ENCODE measurements at regions not wholly inside any gene's neighbourhood (a gene's known extent, or its start where the extent isn't known, plus 50 kb on each side); places are given as distances from the start of the nearest gene placed in this dataset.

GRCh38 chr2:106965611-106966010 lies 79.6 kb upstream of the ST6GAL2 start:
- H3K4me1 ChIP-seq, result no peaks in the 10 kb centered on the region
- H3K27me3 ChIP-seq (ENCODE audit: insufficient read depth in 3 of 3, low read length in 2 of 3), result no peaks in the 10 kb centered on the region
- intact Hi-C loops (cut with DNase I), result no loop called here
- no peaks in the 10 kb centered on the region for H3K36me3 ChIP-seq (ENCODE audit: insufficient read depth in 1 of 2, low read depth in 1 of 2)
- H3K4me3 ChIP-seq, result no peak overlapping the region
- TF ChIP-seq CTCF (IDR thresholded peaks at IDR 0.05), result no peak
- ATAC-seq, result no peak
- H3K27ac ChIP-seq, result no peak overlapping the region
- DNase-seq, result no peak
- WGBS, 3 donors, result 75 to 83% (median 75%) methylated on average over 3 of the region's 3 CpGs
- H3K9me3 ChIP-seq, result no peaks in the 10 kb centered on the region

DNA sequence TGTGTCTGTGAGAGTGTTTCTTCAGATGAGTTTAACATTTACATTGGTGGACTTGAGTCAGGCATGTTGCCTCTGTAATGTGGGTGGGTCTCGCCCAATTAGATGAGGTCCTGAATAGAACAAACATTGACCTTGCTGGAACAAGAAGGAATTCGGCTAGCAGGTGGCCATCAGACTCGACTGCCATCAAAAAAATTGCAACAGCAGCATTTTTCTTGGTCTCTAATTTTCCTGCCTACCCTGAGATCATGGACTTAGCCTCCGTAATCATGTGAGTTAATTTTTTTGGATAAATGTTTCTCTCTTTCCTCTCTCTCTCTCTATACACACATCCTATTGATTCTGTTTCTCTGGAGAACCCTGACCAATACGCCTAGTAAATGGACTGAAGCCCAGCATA lies 83.8 kb upstream of the ST6GAL2 start:
- TF ChIP-seq CTCF (IDR thresholded peaks at IDR 0.05), result no peak
- Histone ChIP-seq H3K4me3 (no peak overlapping the region), H3K9me3 (no peaks in the 10 kb centered on the region), H3K27me3 (ENCODE audit: insufficient read depth in 3 of 3, low read length in 2 of 3) (no peaks in the 10 kb centered on the region), H3K36me3 (ENCODE audit: insufficient read depth in 1 of 2, low read depth in 1 of 2) (no peaks in the 10 kb centered on the region), H3K4me1 (no peaks in the 10 kb centered on the region), H3K27ac (no peak overlapping the region)
- intact Hi-C loops (cut with DNase I), result no loop called here
- ATAC-seq, result no peak
- DNase-seq, result no peak
- 73 to 87% (median 87%) methylated on average over 5 of the region's 5 CpGs for WGBS, 3 donors

DNA sequence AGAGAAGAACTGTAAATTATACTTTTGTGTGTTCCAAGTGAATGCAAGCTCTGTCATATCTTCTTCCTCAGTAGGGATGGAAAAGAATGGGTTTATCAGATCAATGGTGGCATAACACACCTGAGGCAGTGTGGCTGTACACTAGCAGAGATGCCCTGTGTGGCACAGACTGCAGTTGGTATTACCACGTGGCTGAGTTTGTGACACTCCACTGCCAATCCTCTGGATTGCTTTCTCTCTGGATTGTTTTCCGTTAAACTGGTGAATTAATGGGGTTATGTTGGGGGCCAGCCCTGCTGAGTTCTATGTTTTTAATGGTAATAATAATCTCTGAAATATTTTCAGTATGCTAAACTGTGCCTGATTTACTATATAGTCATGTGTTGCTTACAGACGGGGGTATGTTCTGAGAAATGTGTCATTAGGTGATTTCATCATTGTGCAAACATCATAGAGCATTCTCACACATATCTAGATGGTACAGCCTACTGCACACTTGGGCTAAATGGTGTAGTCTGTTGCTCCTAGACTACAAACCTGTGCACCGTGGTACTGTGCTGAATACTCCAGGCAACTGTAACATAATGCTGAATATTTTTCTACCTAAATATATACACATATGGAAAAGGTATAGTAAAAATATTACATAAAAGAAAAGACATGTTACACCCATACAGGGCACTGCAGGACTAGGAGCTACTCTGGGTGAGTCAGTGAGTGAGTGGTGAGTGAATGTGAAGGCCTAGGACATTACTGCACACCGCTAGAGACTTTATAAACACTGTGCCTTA lies 84.7 kb upstream of the ST6GAL2 start:
- H3K9me3 ChIP-seq, result no peaks in the 10 kb centered on the region
- DNase-seq (no peak), ATAC-seq (no peak)
- H3K27me3 ChIP-seq (ENCODE audit: insufficient read depth in 3 of 3, low read length in 2 of 3), result peaks cover 0 to 2% (median 0%) of the 10 kb centered on the region in 3 donors
- H3K4me1 ChIP-seq, result no peaks in the 10 kb centered on the region
- 81 to 83% (median 81%) methylated on average over 5 of the region's 5 CpGs for WGBS, 3 donors
- intact Hi-C loops (cut with DNase I), result no loop called here
- H3K27ac ChIP-seq, result no peak overlapping the region
- H3K4me3 ChIP-seq, result no peak overlapping the region
- no peak for TF ChIP-seq CTCF (IDR thresholded peaks at IDR 0.05)
- H3K36me3 ChIP-seq (ENCODE audit: insufficient read depth in 1 of 2, low read depth in 1 of 2), result no peaks in the 10 kb centered on the region

DNA sequence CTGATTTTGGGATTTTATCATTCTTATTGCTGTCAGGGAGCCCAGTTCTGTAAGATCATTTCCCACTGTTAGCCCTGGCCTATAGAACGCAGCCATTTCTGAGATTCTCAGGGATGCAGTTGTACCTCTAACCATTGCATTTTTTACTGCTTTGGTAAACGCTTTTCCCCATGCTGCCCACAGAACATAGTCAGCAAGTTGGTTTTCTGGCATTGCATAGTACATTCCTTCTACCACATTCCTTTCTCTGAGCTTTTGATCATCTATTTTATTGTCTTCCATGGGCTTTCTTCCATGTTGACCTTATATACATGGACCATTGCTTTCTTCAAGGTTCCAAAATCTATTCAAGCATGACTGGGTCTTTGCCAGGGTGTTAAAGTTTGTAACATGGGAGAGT lies 86.8 kb upstream of the ST6GAL2 start:
- no peak for DNase-seq
- no peaks in the 10 kb centered on the region for H3K4me1 ChIP-seq
- H3K27ac ChIP-seq, result no peak overlapping the region
- no peaks in the 10 kb centered on the region for H3K9me3 ChIP-seq
- no peak overlapping the region for H3K4me3 ChIP-seq
- no peaks in the 10 kb centered on the region for H3K36me3 ChIP-seq (ENCODE audit: insufficient read depth in 1 of 2, low read depth in 1 of 2)
- no peak for TF ChIP-seq CTCF (IDR thresholded peaks at IDR 0.05)
- intact Hi-C loops (cut with DNase I), result no loop called here
- H3K27me3 ChIP-seq (ENCODE audit: insufficient read depth in 3 of 3, low read length in 2 of 3), result peaks cover 0 to 4% (median 0%) of the 10 kb centered on the region in 3 donors
- ATAC-seq, result no peak
- WGBS, 3 donors, result 72 to 90% (median 83%) methylated on average over 2 of the region's 2 CpGs

DNA sequence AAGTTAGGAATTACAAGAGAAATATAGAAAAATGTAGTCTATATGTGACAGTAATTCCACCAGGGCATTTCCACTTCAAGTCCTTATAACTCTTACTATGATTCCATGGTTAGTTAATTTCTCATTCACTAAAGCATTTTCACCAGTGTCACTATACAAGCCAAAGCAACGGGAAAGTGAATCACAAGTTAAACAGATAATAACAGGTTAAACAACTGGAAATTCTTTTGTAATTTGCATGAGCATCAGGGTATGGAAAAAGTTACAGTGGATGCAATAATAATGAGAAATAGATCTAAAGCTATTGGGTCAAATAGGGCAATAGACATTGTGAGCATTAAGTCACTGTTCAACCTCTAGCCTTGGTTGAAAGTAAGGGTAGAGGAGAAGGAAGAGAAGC lies 88.9 kb upstream of the ST6GAL2 start:
- H3K4me1 ChIP-seq, result no peaks in the 10 kb centered on the region
- ATAC-seq (no peak), DNase-seq (no peak)
- no peak overlapping the region for H3K4me3 ChIP-seq
- 76 to 89% (median 77%) methylated on average over 1 of the region's 1 CpG for WGBS, 3 donors
- H3K27ac ChIP-seq, result no peak overlapping the region
- no peaks in the 10 kb centered on the region for H3K36me3 ChIP-seq (ENCODE audit: insufficient read depth in 1 of 2, low read depth in 1 of 2)
- intact Hi-C loops (cut with DNase I), result no loop called here
- no peaks in the 10 kb centered on the region for H3K9me3 ChIP-seq
- H3K27me3 ChIP-seq (ENCODE audit: insufficient read depth in 3 of 3, low read length in 2 of 3), result peaks cover 0 to 6% (median 0%) of the 10 kb centered on the region in 3 donors
- no peak for TF ChIP-seq CTCF (IDR thresholded peaks at IDR 0.05)

Data from psoas muscle (tissue), 7 donors.